Lower leg skin (tissue), 3 donors: ENCODE measurements at regions not wholly inside any gene's neighbourhood (a gene's known extent, or its start where the extent isn't known, plus 50 kb on each side); places are given as distances from the start of the nearest gene placed in this dataset.

Experiments used
- CTCF ChIP-seq, 3 donors: fragments of 450-650 bp; IDR thresholded peaks; one replicate each; pipeline ENCODE4 v1.5.1; 2016; ENCODE audit warnings: antibody characterized with exemption in 3 of 3, mild to moderate bottlenecking in 3 of 3, moderate library complexity in 2 of 3
- POLR2A ChIP-seq, 2 donors: fragments of 450-650 bp; IDR thresholded peaks; one replicate each; pipeline ENCODE4 v1.6.1; 2016 to 2017; ENCODE audit warnings: antibody characterized with exemption in 2 of 2, mild to moderate bottlenecking in 1 of 2, moderate library complexity in 1 of 2

DNA sequence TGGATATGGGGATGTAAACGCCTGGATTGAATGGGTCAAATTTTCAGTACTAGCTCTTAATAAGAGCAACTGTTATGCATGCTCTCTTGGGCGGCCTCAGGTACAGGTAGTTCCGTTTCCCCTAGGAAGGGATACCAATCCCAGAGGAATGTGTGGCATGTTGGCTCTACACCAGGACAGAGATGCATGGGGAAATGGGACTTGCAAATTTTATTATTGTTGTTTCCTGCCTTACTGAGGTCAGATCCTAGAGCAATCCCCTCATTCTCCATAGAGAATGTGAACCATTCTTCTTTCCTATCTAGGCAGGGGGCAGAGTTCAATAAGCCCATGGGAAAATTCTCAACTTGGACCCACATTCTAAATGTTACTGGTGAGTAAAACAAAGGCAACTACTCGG is 361.8 kb upstream of the FGF16 start:
- TF ChIP-seq CTCF (IDR thresholded peaks at IDR 0.05) (no peak), POLR2A (IDR thresholded peaks at IDR 0.05) (no peak)
